H7 (cell line): ENCODE measurements at regions not wholly inside any gene's neighbourhood (a gene's known extent, or its start where the extent isn't known, plus 50 kb on each side); places are given as distances from the start of the nearest gene placed in this dataset.

Experiments used
- DNase-seq: peaks from one replicate; pipeline ENCODE4 v3.0.0; 2012
- H3K27me3 ChIP-seq: 2 replicates; pipeline ENCODE4 v1.6.0; 2011; ENCODE audit warnings: mild to moderate bottlenecking, low read length; ENCODE audit not compliant: control insufficient read depth, insufficient read depth
- H3K36me3 ChIP-seq: replicated peaks from 2 replicates; pipeline ENCODE4 v1.5.1; 2011; ENCODE audit warnings: low read length; ENCODE audit not compliant: control insufficient read depth, insufficient read depth
- H3K4me3 ChIP-seq: 2 replicates; pipeline ENCODE4 v1.5.1; 2011; ENCODE audit warnings: low read depth, mild to moderate bottlenecking, control low read depth, low read length, moderate library complexity; ENCODE audit not compliant: insufficient read depth

DNA sequence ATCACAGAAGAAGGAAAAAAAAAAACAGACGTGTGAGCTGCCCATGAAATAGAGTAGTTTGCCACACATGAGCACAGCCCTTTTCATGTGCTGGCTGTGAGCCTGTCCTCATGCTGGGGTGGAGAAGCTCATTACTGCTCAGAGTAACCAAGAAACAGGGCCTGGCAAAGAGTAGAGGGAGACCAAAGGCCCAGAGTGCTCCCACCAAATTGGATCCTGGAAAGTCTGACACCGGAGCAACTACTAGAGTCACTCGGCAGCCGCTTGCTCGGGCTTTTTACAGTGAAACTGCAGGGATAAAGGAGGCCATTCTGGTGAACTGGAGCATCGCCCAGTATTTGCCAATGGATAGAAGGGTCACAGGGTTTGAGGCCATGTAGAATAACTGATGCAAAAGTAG lies 64.4 kb upstream of the BARHL2 start:
- no peaks in the 10 kb centered on the region for H3K36me3 ChIP-seq
- no peak for DNase-seq
- no peaks in the 10 kb centered on the region for H3K27me3 ChIP-seq
- H3K4me3 ChIP-seq, result no peak overlapping the region

DNA sequence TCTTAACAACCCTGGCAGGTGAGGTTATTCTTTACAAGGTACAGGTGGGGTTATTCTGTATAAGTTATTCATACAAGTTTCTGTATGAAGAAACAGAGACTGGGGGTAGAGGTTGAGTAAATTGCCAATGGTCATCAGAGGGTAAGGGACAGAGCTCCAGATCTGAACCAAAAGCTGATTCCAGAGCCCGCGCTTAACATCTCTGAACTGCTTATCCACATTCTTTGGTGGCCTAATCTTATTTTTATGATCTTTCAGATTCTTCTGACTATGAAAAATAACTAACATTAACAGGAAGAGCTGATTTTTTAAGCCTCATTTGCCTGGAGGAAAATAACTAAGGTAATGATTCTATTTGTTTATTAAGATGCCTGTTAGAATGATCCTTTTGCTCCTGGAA lies 63.9 kb upstream of the BARHL2 start:
- DNase-seq, result no peak
- Histone ChIP-seq H3K4me3 (no peak overlapping the region), H3K36me3 (no peaks in the 10 kb centered on the region), H3K27me3 (no peaks in the 10 kb centered on the region)

DNA sequence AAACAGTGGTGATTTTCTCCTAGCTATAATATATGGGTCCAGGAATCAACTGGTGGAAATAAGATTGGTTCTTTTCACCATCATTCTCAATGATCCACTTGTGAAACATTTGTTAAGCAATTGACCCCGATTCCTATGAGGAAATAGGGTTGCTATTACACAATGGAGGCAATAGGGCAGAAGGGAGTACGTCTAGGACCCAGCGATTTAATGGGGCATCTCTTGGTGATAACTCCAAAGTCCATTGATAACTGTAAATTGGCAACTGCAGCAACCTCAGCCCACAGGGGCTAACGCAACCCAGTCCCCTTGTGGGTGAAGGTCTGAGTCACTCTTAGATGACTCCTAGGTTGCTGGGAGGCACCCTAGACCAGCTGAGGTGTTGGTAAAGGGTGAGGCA lies 62.5 kb upstream of the BARHL2 start:
- no peak for DNase-seq
- H3K4me3 ChIP-seq, result no peak overlapping the region
- H3K27me3 ChIP-seq, result no peaks in the 10 kb centered on the region
- no peaks in the 10 kb centered on the region for H3K36me3 ChIP-seq

DNA sequence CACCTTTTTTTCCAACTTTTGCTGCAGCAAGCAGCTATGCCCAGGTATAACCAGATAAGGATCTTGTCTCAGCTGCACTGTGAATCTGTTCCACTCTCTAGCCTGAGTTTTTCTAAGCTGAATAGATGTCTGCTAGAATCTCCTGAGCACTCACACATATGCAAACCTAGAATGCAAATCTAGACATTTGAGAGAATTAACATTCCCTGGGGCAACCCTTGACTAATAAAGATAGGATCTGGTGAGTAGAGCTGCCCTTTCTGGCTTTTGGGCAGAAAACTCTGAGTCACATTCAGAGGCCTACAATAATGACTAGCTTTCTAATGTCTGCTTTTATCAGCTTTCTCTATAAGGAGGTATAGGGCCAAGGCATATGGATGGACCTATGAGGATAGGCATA lies 61.4 kb upstream of the BARHL2 start:
- Histone ChIP-seq H3K4me3 (no peak overlapping the region), H3K27me3 (no peaks in the 10 kb centered on the region), H3K36me3 (no peaks in the 10 kb centered on the region)
- DNase-seq, result no peak

DNA sequence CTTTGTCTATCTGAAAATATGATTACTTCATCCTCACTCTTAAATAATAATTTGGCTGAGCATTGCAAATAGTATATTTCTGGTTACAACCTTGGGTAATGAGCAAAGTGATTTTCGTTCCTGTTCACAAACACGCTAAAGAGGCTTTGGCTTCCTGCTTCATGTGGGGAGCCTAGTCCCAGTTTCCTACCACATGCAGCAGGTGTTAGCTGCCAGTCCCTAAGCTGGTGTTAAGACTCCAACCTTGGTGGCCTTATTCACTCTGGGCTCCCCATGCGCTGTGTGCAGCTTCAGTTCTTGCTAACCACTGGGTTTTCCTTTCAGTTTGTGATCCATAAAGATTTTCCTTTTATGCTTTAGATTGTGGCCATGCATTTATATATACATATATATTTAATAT lies 56.7 kb upstream of the BARHL2 start:
- no peaks in the 10 kb centered on the region for H3K36me3 ChIP-seq

DNA sequence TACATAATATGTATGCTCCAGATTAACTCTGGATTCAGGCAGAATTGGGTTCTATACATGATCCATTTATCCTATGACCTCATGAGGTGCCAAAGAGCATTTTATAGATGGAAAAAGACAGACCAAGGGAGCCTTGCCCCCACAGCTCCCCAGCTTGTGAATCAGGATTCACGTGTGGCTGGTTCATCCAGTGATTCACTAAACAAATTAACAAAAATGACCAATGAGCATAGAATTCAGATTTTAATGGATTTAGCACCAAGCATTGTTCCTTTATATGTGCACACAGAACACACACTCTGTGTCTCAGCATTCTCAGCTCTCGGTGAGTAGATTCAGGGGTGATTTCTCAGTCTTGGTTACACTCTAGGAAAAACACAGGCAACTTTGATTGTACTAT lies 51.7 kb upstream of the BARHL2 start:
- Histone ChIP-seq H3K36me3 (no peaks in the 10 kb centered on the region), H3K27me3 (no peaks in the 10 kb centered on the region), H3K4me3 (no peak overlapping the region)
- no peak for DNase-seq

More for the DNA sequence above, 56.7 kb upstream of the BARHL2 start:
- Histone ChIP-seq H3K4me3 (no peak overlapping the region), H3K27me3 (no peaks in the 10 kb centered on the region)
- no peak for DNase-seq

DNA sequence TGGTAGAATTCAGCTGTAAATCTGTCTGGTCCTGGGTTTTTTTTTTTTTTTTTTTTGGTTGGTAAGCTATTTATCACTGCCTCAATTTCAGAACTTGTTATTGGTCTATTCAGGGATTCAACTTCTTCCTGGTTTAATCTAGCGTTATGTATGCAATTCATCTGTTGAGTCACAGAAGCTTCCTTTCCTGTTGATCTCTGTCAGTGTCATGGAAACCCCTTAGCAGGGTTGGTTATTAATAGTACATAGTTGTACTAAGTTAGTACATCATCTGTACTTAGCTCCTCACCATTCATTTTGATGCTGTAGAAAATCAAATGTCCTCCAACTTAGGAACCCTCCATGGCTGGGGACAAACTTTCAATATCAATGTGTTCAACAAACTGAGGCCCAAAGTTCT lies 51.0 kb upstream of the BARHL2 start:
- H3K27me3 ChIP-seq, result no peaks in the 10 kb centered on the region
- H3K36me3 ChIP-seq, result no peaks in the 10 kb centered on the region
- no peak overlapping the region for H3K4me3 ChIP-seq
- no peak for DNase-seq
